ENCODE measurements at regions not wholly inside any gene's neighbourhood (a gene's known extent, or its start where the extent isn't known, plus 50 kb on each side); places are given as distances from the start of the nearest gene placed in this dataset.

GRCh38 chr13:105491345-105491744 is 1044.1 kb downstream of the EFNB2 start:
- peaks cover 5% of the 10 kb centered on the region for H3K4me1 Mint-ChIP-seq
- H3K36me3 Mint-ChIP-seq, result no peaks in the 10 kb centered on the region
- no peaks in the 10 kb centered on the region for H3K27me3 Mint-ChIP-seq (ENCODE audit: low read depth)
- no peak for TF ChIP-seq CTCF (IDR thresholded peaks at IDR 0.05; ENCODE audit: unreplicated experiment)
- no peak for DNase-seq (ENCODE audit: low spot score in 2 of 2, unreplicated experiment in 2 of 2)
- H3K27ac Mint-ChIP-seq, result no peak overlapping the region
- no peaks in the 10 kb centered on the region for H3K9me3 Mint-ChIP-seq
- no peak overlapping the region for H3K4me3 Mint-ChIP-seq

- no peak for DNase-seq (ENCODE audit: low spot score in 2 of 2, unreplicated experiment in 2 of 2)
- no peak for TF ChIP-seq CTCF (IDR thresholded peaks at IDR 0.05; ENCODE audit: unreplicated experiment)
These were observed 1050.4 kb downstream of the EFNB2 start for GRCh38 chr13:105485081-105485480.

GRCh38 chr13:105474983-105475610 is 1060.4 kb downstream of the EFNB2 start:
- no peaks in the 10 kb centered on the region for H3K36me3 Mint-ChIP-seq
- peak overlapping the region; percentile 71 for H3K27ac Mint-ChIP-seq
- peaks cover 24% of the 10 kb centered on the region for H3K4me1 Mint-ChIP-seq
- H3K4me3 Mint-ChIP-seq, result no peak overlapping the region
- H3K9me3 Mint-ChIP-seq, result peaks cover 3% of the 10 kb centered on the region
- DNase-seq (ENCODE audit: low spot score in 2 of 2, unreplicated experiment in 2 of 2), result no peak
- H3K27me3 Mint-ChIP-seq (ENCODE audit: low read depth), result no peaks in the 10 kb centered on the region
- no peak for TF ChIP-seq CTCF (IDR thresholded peaks at IDR 0.05; ENCODE audit: unreplicated experiment)

More at GRCh38 chr13:105485081-105485480, 1050.4 kb downstream of the EFNB2 start:
- H3K4me3 Mint-ChIP-seq, result no peak overlapping the region
- no peaks in the 10 kb centered on the region for H3K27me3 Mint-ChIP-seq (ENCODE audit: low read depth)
- peaks cover 14% of the 10 kb centered on the region for H3K4me1 Mint-ChIP-seq
- H3K9me3 Mint-ChIP-seq, result peaks cover 27% of the 10 kb centered on the region
- peak overlapping the region; percentile 20 for H3K27ac Mint-ChIP-seq
- H3K36me3 Mint-ChIP-seq, result no peaks in the 10 kb centered on the region

GRCh38 chr13:105471673-105472072 is 1063.8 kb downstream of the EFNB2 start:
- no peak overlapping the region for H3K4me3 Mint-ChIP-seq

GRCh38 chr13:105466376-105466775 is 1069.1 kb downstream of the EFNB2 start:
- no peak for DNase-seq (ENCODE audit: low spot score in 2 of 2, unreplicated experiment in 2 of 2)
- TF ChIP-seq CTCF (IDR thresholded peaks at IDR 0.05; ENCODE audit: unreplicated experiment), result no peak
- Mint-ChIP-seq H3K4me1 (peaks cover 35% of the 10 kb centered on the region), H3K27ac (no peak overlapping the region), H3K36me3 (peaks cover 2% of the 10 kb centered on the region), H3K27me3 (ENCODE audit: low read depth) (no peaks in the 10 kb centered on the region), H3K4me3 (no peak overlapping the region), H3K9me3 (peaks cover 3% of the 10 kb centered on the region)

More at GRCh38 chr13:105471673-105472072, 1063.8 kb downstream of the EFNB2 start:
- H3K27me3 Mint-ChIP-seq (ENCODE audit: low read depth), result no peaks in the 10 kb centered on the region
- H3K9me3 Mint-ChIP-seq, result no peaks in the 10 kb centered on the region
- no peak for DNase-seq (ENCODE audit: low spot score in 2 of 2, unreplicated experiment in 2 of 2)
- no peak for TF ChIP-seq CTCF (IDR thresholded peaks at IDR 0.05; ENCODE audit: unreplicated experiment)
- H3K4me1 Mint-ChIP-seq, result peaks cover 25% of the 10 kb centered on the region
- no peak overlapping the region for H3K27ac Mint-ChIP-seq
- no peaks in the 10 kb centered on the region for H3K36me3 Mint-ChIP-seq
